Endothelial cell of umbilical vein (primary cell): ENCODE measurements at regions not wholly inside any gene's neighbourhood (a gene's known extent, or its start where the extent isn't known, plus 50 kb on each side); places are given as distances from the start of the nearest gene placed in this dataset.

ENCODE experiments used
- BruUV-seq: library from RNA; stranded (reverse); fragments of 400-500 nt; replicated peaks from 2 replicates; lab custom pipeline; 2021; lab: Mats Ljungman, UMichigan
- CTCF ChIA-PET: fragments of 300-600, 350-600 bp; sonication (Branson Sonifier 250); formaldehyde crosslinking; loops from one replicate; lab custom pipeline; 2021; ENCODE audit warnings: antibody characterized with exemption, inconsistent platforms; lab: Charles Lee
- POLR2A ChIA-PET: fragments of 300-600, 350-600 bp; sonication (Branson Sonifier 250); formaldehyde crosslinking; loops from one replicate; lab custom pipeline; 2021; ENCODE audit warnings: antibody characterized with exemption, inconsistent platforms; lab: Charles Lee
- DNase-seq: peaks from one replicate; pipeline ENCODE4 v3.0.0-alpha.2; 2011; ENCODE audit warnings: low read depth, low spot score
- FAIRE-seq: peaks from 2 replicates; lab custom pipeline; 2011; peaks lifted over from hg19 to GRCh38; lab: Jason Lieb, UNC
- H2AFZ ChIP-seq: 2 replicates; pipeline ENCODE4 v1.6.0; 2012; ENCODE audit warnings: low read depth, low read length, control low read depth, inconsistent platforms
- H3K27ac ChIP-seq: 2 replicates; pipeline ENCODE4 v1.5.1; 2011; ENCODE audit warnings: low read depth, mild to moderate bottlenecking, control low read depth, low read length, moderate library complexity; ENCODE audit not compliant: insufficient read depth
- H3K27me3 ChIP-seq, 2 experiments: 2 replicates each; pipeline versions ENCODE4 v1.6.0 to v1.6.1; 2011; ENCODE audit warnings: low read length in 2 of 2, mixed read lengths in 1 of 2; ENCODE audit not compliant: control insufficient read depth in 2 of 2, insufficient read depth in 2 of 2
- H3K36me3 ChIP-seq, 2 experiments: 2 replicates in 1 of 2; 3 replicates in 1 of 2; pipeline ENCODE4 v1.5.1; 2011; ENCODE audit warnings: low read length in 2 of 2, mild to moderate bottlenecking in 1 of 2, moderate library complexity in 1 of 2; ENCODE audit not compliant: control insufficient read depth in 2 of 2, insufficient read depth in 2 of 2; ENCODE audit errors: extremely low read depth in 1 of 2
- H3K4me1 ChIP-seq: 3 replicates; pipeline ENCODE4 v1.5.1; 2011; ENCODE audit warnings: mild to moderate bottlenecking, low read length; ENCODE audit not compliant: control insufficient read depth, insufficient read depth; ENCODE audit errors: extremely low read depth
- H3K4me2 ChIP-seq: 2 replicates; pipeline ENCODE4 v1.6.1; 2011; ENCODE audit warnings: low read length, control low read depth, mixed read lengths; ENCODE audit not compliant: insufficient read depth
- H3K4me3 ChIP-seq, 3 experiments: fragments of 200-600 bp in 1 of 3; sonication (generic), shearing (Covaris generic) in 1 of 3; replicated peaks in 1 of 3; 2 replicates each; pipeline ENCODE4 v1.5.1; 2011 to 2016; ENCODE audit warnings: control low read depth in 3 of 3, low read length in 3 of 3, mild to moderate bottlenecking in 2 of 3, inconsistent platforms in 1 of 3, low read depth in 1 of 3, moderate library complexity in 1 of 3; ENCODE audit not compliant: insufficient read depth in 1 of 3
- H3K79me2 ChIP-seq: 2 replicates; pipeline ENCODE4 v1.6.0; 2012; ENCODE audit warnings: low read length, inconsistent platforms; ENCODE audit not compliant: control insufficient read depth, insufficient read depth
- H3K9ac ChIP-seq: replicated peaks from 2 replicates; pipeline ENCODE3; 2011; ENCODE audit warnings: low read length, control low read depth; ENCODE audit not compliant: insufficient read depth; ENCODE audit errors: extremely low read depth
- H3K9me1 ChIP-seq: replicated peaks from 3 replicates; pipeline ENCODE4 v1.6.0; 2011; ENCODE audit warnings: mild to moderate bottlenecking, low read length; ENCODE audit not compliant: control insufficient read depth, insufficient read depth; ENCODE audit errors: extremely low read depth
- H3K9me3 ChIP-seq: replicated peaks from 2 replicates; pipeline ENCODE4 v1.5.1; 2012; ENCODE audit warnings: low read length, inconsistent platforms; ENCODE audit not compliant: control insufficient read depth, insufficient read depth
- H4K20me1 ChIP-seq: replicated peaks from 2 replicates; pipeline ENCODE3; 2011; ENCODE audit warnings: mild to moderate bottlenecking, low read length; ENCODE audit not compliant: control insufficient read depth, insufficient read depth; ENCODE audit errors: extremely low read depth
- EZH2 ChIP-seq: IDR thresholded peaks from 2 replicates; pipeline ENCODE4 v1.6.1; 2012; ENCODE audit warnings: borderline replicate concordance, low read depth, mild to moderate bottlenecking, moderate library complexity, low read length, inconsistent platforms; ENCODE audit not compliant: severe bottlenecking
- FOS ChIP-seq: IDR thresholded peaks from 2 replicates; pipeline ENCODE4 v1.6.1; 2011; ENCODE audit warnings: mild to moderate bottlenecking, low read length, moderate library complexity, borderline replicate concordance; ENCODE audit not compliant: insufficient read depth
- GATA2 ChIP-seq: IDR thresholded peaks from 2 replicates; pipeline ENCODE4 v1.7.0; 2011; ENCODE audit warnings: low read depth, mild to moderate bottlenecking, moderate library complexity, mixed read lengths, low read length; ENCODE audit not compliant: insufficient read length, insufficient read depth
- JUN ChIP-seq: IDR thresholded peaks from 2 replicates; pipeline ENCODE4 v1.6.1; 2011; ENCODE audit warnings: borderline replicate concordance, low read depth; ENCODE audit not compliant: insufficient read length, insufficient read depth
- MYC ChIP-seq: IDR thresholded peaks from one replicate; pipeline ENCODE4 v1.6.1; 2011; ENCODE audit warnings: mild to moderate bottlenecking, low read depth, low read length
- POLR2A ChIP-seq: IDR thresholded peaks from 2 replicates; pipeline ENCODE4 v1.6.1; 2012; ENCODE audit warnings: low read depth, mild to moderate bottlenecking, control low read depth, low read length
- POLR2AphosphoS5 ChIP-seq: IDR thresholded peaks from 2 replicates; pipeline ENCODE4 v1.6.1; 2012; ENCODE audit warnings: low read depth, mild to moderate bottlenecking, control low read depth, low read length, moderate library complexity; ENCODE audit not compliant: insufficient read depth
- dilution Hi-C: fragments of 300-500 bp; cut with MboI; formaldehyde crosslinking; loops from one replicate; pipeline ENCODE4 v1.15.0; 2019; ENCODE audit warnings: low sequenced_read_pairs; ENCODE audit not compliant: extremely low pct_ligation_motif_present
- intact Hi-C: fragments of 100-400 bp; cut with micrococcal nuclease; formaldehyde crosslinking; loops from one replicate; pipeline ENCODE4 v1.10.0; 2022
- TF ChIP-seq, protein P1 (sequence below): IDR thresholded peaks from 2 replicates; pipeline ENCODE4 v1.6.1; 2011; ENCODE audit not compliant: insufficient read depth, insufficient read length
- TF ChIP-seq, protein P2 (sequence below), 2 donors: IDR thresholded peaks; 1 replicate in 1 of 2; 2 replicates in 1 of 2; pipeline ENCODE4 v1.5.1; 2011; ENCODE audit warnings: low read length in 2 of 2, mild to moderate bottlenecking in 2 of 2, moderate library complexity in 2 of 2, control low read depth in 1 of 2, inconsistent platforms in 1 of 2, low read depth in 1 of 2; ENCODE audit not compliant: insufficient read depth in 1 of 2; ENCODE audit errors: extremely low read depth in 1 of 2

DNA sequence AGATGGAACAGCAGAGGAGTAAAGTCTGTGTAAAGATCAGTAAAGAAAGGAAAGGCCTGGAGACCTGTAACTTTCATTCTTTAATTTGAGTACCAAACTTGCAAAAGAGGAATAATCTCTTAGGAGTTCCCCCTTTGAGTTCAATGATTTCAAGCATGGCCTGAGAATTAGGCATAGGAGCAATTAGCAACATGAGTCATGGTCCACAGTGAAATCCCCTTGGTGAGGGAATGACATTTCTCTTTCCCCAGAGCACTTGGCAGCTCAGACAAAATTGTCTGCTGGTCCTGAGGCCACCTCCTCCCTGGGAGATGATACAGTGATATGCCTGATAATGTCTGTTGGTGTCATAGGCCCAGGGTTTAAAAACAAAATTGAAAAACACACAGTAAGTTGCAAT is 81.4 kb upstream of the CRBN start:
- dilution Hi-C loops: no loop called here
- FAIRE-seq: no peak

More for the DNA sequence above, 81.4 kb upstream of the CRBN start:
- intact Hi-C loops: no loop called here
- ChIA-PET POLR2A (no interaction called here), CTCF (no interaction called here)
- H3K27ac ChIP-seq: no peak overlapping the region
- TF ChIP-seq, protein P1, sequence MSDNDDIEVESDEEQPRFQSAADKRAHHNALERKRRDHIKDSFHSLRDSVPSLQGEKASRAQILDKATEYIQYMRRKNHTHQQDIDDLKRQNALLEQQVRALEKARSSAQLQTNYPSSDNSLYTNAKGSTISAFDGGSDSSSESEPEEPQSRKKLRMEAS: no peak
- no peak for TF ChIP-seq POLR2A
- TF ChIP-seq, protein P2, sequence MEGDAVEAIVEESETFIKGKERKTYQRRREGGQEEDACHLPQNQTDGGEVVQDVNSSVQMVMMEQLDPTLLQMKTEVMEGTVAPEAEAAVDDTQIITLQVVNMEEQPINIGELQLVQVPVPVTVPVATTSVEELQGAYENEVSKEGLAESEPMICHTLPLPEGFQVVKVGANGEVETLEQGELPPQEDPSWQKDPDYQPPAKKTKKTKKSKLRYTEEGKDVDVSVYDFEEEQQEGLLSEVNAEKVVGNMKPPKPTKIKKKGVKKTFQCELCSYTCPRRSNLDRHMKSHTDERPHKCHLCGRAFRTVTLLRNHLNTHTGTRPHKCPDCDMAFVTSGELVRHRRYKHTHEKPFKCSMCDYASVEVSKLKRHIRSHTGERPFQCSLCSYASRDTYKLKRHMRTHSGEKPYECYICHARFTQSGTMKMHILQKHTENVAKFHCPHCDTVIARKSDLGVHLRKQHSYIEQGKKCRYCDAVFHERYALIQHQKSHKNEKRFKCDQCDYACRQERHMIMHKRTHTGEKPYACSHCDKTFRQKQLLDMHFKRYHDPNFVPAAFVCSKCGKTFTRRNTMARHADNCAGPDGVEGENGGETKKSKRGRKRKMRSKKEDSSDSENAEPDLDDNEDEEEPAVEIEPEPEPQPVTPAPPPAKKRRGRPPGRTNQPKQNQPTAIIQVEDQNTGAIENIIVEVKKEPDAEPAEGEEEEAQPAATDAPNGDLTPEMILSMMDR (IDR thresholded peaks at IDR 0.05; ENCODE audit: extremely low read depth in 1 of 2, insufficient read depth in 1 of 2, low read depth in 1 of 2, low read length in 2 of 2): no peak
- TF ChIP-seq POLR2AphosphoS5: no peak
- TF ChIP-seq EZH2: no peak
- TF ChIP-seq MYC: no peak
- TF ChIP-seq FOS: no peak
- no peak for TF ChIP-seq JUN
- no peak for TF ChIP-seq GATA2
- no peaks in the 10 kb centered on the region for H3K36me3 ChIP-seq
- H3K27me3 ChIP-seq: no peaks in the 10 kb centered on the region
- no peak overlapping the region for H3K4me3 ChIP-seq
- no peaks in the 10 kb centered on the region for H3K9me3 ChIP-seq
- no TSS peak for BruUV-seq
- no peak overlapping the region for H3K4me2 ChIP-seq
- H4K20me1 ChIP-seq: no peaks in the 10 kb centered on the region
- H2AFZ ChIP-seq: no peak overlapping the region
- H3K79me2 ChIP-seq: no peaks in the 10 kb centered on the region
- H3K4me1 ChIP-seq: no peaks in the 10 kb centered on the region
- no peak overlapping the region for H3K9ac ChIP-seq
- H3K9me1 ChIP-seq: no peaks in the 10 kb centered on the region
- DNase-seq: no peak
